IMR-90 (cell line): ENCODE measurements at regions not wholly inside any gene's neighbourhood (a gene's known extent, or its start where the extent isn't known, plus 50 kb on each side); places are given as distances from the start of the nearest gene placed in this dataset.

Experiments
- CEBPB ChIP-seq: IDR thresholded peaks from 2 replicates; pipeline ENCODE4 v1.6.1; 2012; ENCODE audit warnings: low read depth, low read length, improper control_type of control experiment
- CTCF ChIP-seq: conservative IDR thresholded peaks from 2 replicates; pipeline ENCODE4 v1.5.1; 2012; ENCODE audit warnings: mild to moderate bottlenecking, low read depth, low read length, improper control_type of control experiment
- ELK1 ChIP-seq: fragments of 150-350 bp; IDR thresholded peaks from 2 replicates; pipeline ENCODE4 v1.6.1; 2016; ENCODE audit warnings: low read depth, mild to moderate bottlenecking, low read length, moderate library complexity, borderline replicate concordance
- POLR2A ChIP-seq: IDR thresholded peaks from 2 replicates; pipeline ENCODE4 v1.6.1; 2012; ENCODE audit warnings: mild to moderate bottlenecking, low read depth, low read length
- RAD21 ChIP-seq: IDR thresholded peaks from 2 replicates; pipeline ENCODE4 v1.6.1; 2012; ENCODE audit warnings: low read length, improper control_type of control experiment
- SMC3 ChIP-seq: fragments of 150-350 bp; IDR thresholded peaks from 2 replicates; pipeline ENCODE4 v1.6.1; 2016; ENCODE audit warnings: low read depth, mild to moderate bottlenecking, antibody characterized with exemption, low read length, moderate library complexity
- USF2 ChIP-seq: fragments of 150-350 bp; IDR thresholded peaks from 2 replicates; pipeline ENCODE4 v1.6.1; 2017; ENCODE audit warnings: mild to moderate bottlenecking, antibody characterized with exemption, low read length, low read depth

DNA sequence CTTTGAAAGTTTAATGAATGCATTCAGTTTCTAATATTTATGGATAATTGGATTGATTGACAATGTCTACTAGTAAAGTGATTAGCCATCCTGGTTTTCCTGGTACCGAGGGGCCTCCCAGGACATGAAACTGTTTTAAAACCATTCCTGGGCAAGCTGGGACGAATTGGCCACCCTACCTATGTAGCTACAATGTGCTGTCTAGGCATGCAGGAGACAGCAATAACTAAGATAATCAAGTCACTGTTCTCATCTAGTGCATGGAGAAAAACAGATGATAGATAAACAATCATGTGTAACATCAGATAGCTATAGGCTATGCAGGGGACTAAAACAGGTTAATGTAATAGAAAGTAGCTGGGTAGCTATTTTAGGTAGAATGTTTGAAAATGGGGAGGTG, 67.1 kb downstream of the PMAIP1 start:
- TF ChIP-seq ELK1 = no peak
- TF ChIP-seq CTCF = no peak
- TF ChIP-seq CEBPB = no peak
- TF ChIP-seq SMC3 = no peak
- no peak for TF ChIP-seq RAD21
- no peak for TF ChIP-seq USF2
- no peak for TF ChIP-seq POLR2A
